Activated B cell treated with CpG ODN at 0.5 μM for 24 hours (primary cell): ENCODE measurements at regions not wholly inside any gene's neighbourhood (a gene's known extent, or its start where the extent isn't known, plus 50 kb on each side); places are given as distances from the start of the nearest gene placed in this dataset.

Experiments used
- ATAC-seq: fragments of 200-7000 bp; cut with Tn5 transposase; one replicate; pipeline ENCODE4 v1.10.0; 2021; ENCODE audit warnings: low read depth, mild to moderate bottlenecking, moderate library complexity
- CTCF ChIA-PET: fragments of 350-600 bp; sonication (Branson Sonifier 250); formaldehyde crosslinking; loops from one replicate; lab custom pipeline; 2021; ENCODE audit warnings: antibody characterized with exemption; lab: Charles Lee
- POLR2A ChIA-PET: fragments of 350-600 bp; sonication (Branson Sonifier 250); formaldehyde crosslinking; loops from one replicate; lab custom pipeline; 2021; ENCODE audit warnings: antibody characterized with exemption; lab: Charles Lee
- DNase-seq: peaks from one replicate; pipeline ENCODE4 v3.0.0; 2022
- H3K27ac Mint-ChIP-seq: one replicate; pipeline ENCODE4 v1.8.0; 2020; ENCODE audit warnings: mixed read lengths
- H3K27me3 Mint-ChIP-seq: one replicate; pipeline ENCODE4 v1.8.0; 2021; ENCODE audit warnings: mixed read lengths
- H3K36me3 Mint-ChIP-seq: one replicate; pipeline ENCODE4 v1.8.0; 2021; ENCODE audit warnings: low read depth, mixed read lengths
- H3K4me1 Mint-ChIP-seq: one replicate; pipeline ENCODE4 v1.8.0; 2021; ENCODE audit warnings: mixed read lengths
- H3K4me3 Mint-ChIP-seq: one replicate; pipeline ENCODE4 v1.8.0; 2020; ENCODE audit warnings: mild to moderate bottlenecking, mixed read lengths
- H3K9me3 Mint-ChIP-seq: one replicate; pipeline ENCODE4 v1.8.0; 2020; ENCODE audit warnings: mixed read lengths
- CTCF ChIP-seq: fragments of 200-600 bp; IDR thresholded peaks from one replicate; pipeline ENCODE4 v1.8.0; 2022; ENCODE audit warnings: antibody characterized with exemption, mild to moderate bottlenecking
- intact Hi-C: fragments of 100-400 bp; cut with micrococcal nuclease; formaldehyde crosslinking; loops from one replicate; pipeline ENCODE4 v1.15.1; 2024

GRCh38 chr20:7220755-7221154, 453.3 kb downstream of the BMP2 start:
- CTCF ChIA-PET = no interaction called here
- Mint-ChIP-seq H3K36me3 (no peaks in the 10 kb centered on the region), H3K4me1 (no peaks in the 10 kb centered on the region)

GRCh38 chr20:7226156-7226555, 458.7 kb downstream of the BMP2 start:
- Mint-ChIP-seq H3K4me1 (no peaks in the 10 kb centered on the region), H3K4me3 (no peak overlapping the region), H3K36me3 (no peaks in the 10 kb centered on the region), H3K27me3 (no peaks in the 10 kb centered on the region), H3K27ac (no peak overlapping the region), H3K9me3 (peaks cover 13% of the 10 kb centered on the region)
- DNase-seq (no peak), ATAC-seq (no peak)
- CTCF ChIA-PET = no interaction called here
- POLR2A ChIA-PET = no interaction called here
- TF ChIP-seq CTCF = no peak
- intact Hi-C loops = no loop called here

More at GRCh38 chr20:7220755-7221154, 453.3 kb downstream of the BMP2 start:
- Mint-ChIP-seq H3K9me3 (peaks cover 14% of the 10 kb centered on the region), H3K4me3 (no peak overlapping the region), H3K27ac (no peak overlapping the region), H3K27me3 (no peaks in the 10 kb centered on the region)
- ATAC-seq (no peak), DNase-seq (no peak)
- POLR2A ChIA-PET = no interaction called here
- TF ChIP-seq CTCF = no peak
- intact Hi-C loops = no loop called here

- Mint-ChIP-seq H3K36me3 (no peaks in the 10 kb centered on the region), H3K4me3 (no peak overlapping the region), H3K27ac (no peak overlapping the region), H3K4me1 (no peaks in the 10 kb centered on the region), H3K27me3 (no peaks in the 10 kb centered on the region), H3K9me3 (peaks cover 11% of the 10 kb centered on the region)
- ChIA-PET POLR2A (no interaction called here), CTCF (no interaction called here)
- no peak for TF ChIP-seq CTCF
- DNase-seq (no peak), ATAC-seq (no peak)
- intact Hi-C loops = no loop called here
These were observed 463.8 kb downstream of the BMP2 start for GRCh38 chr20:7231303-7231702.

GRCh38 chr20:7232796-7233195, 465.3 kb downstream of the BMP2 start:
- intact Hi-C loops = no loop called here
- CTCF ChIA-PET = no interaction called here
- Mint-ChIP-seq H3K36me3 (no peaks in the 10 kb centered on the region), H3K4me1 (no peaks in the 10 kb centered on the region), H3K9me3 (peaks cover 9% of the 10 kb centered on the region), H3K27me3 (no peaks in the 10 kb centered on the region), H3K4me3 (no peak overlapping the region), H3K27ac (no peak overlapping the region)
- TF ChIP-seq CTCF = no peak
- POLR2A ChIA-PET = no interaction called here
- DNase-seq = no peak
- no peak for ATAC-seq

GRCh38 chr20:7237251-7237650, 469.8 kb downstream of the BMP2 start:
- TF ChIP-seq CTCF = no peak
- Mint-ChIP-seq H3K4me1 (no peaks in the 10 kb centered on the region), H3K4me3 (no peak overlapping the region), H3K9me3 (peaks cover 10% of the 10 kb centered on the region), H3K36me3 (no peaks in the 10 kb centered on the region), H3K27ac (no peak overlapping the region), H3K27me3 (no peaks in the 10 kb centered on the region)
- intact Hi-C loops = no loop called here
- POLR2A ChIA-PET = no interaction called here
- no peak for ATAC-seq
- DNase-seq = no peak
- CTCF ChIA-PET = no interaction called here
